Endothelial cell of umbilical vein (primary cell): ENCODE measurements at regions not wholly inside any gene's neighbourhood (a gene's known extent, or its start where the extent isn't known, plus 50 kb on each side); places are given as distances from the start of the nearest gene placed in this dataset.
"Not testable (repeated sequence)": the region's sequence is repeated elsewhere in the genome, so short reads cannot be mapped to it uniquely, and the experiment has no call there.

ENCODE experiments used
- BruUV-seq: library from RNA; stranded (reverse); fragments of 400-500 nt; replicated peaks from 2 replicates; lab custom pipeline; 2021; lab: Mats Ljungman, UMichigan
- CTCF ChIA-PET: fragments of 300-600, 350-600 bp; sonication (Branson Sonifier 250); formaldehyde crosslinking; loops from one replicate; lab custom pipeline; 2021; ENCODE audit warnings: antibody characterized with exemption, inconsistent platforms; lab: Charles Lee
- POLR2A ChIA-PET: fragments of 300-600, 350-600 bp; sonication (Branson Sonifier 250); formaldehyde crosslinking; loops from one replicate; lab custom pipeline; 2021; ENCODE audit warnings: antibody characterized with exemption, inconsistent platforms; lab: Charles Lee
- DNase-seq: peaks from one replicate; pipeline ENCODE4 v3.0.0-alpha.2; 2011; ENCODE audit warnings: low read depth, low spot score
- FAIRE-seq: peaks from 2 replicates; lab custom pipeline; 2011; peaks lifted over from hg19 to GRCh38; lab: Jason Lieb, UNC
- H2AFZ ChIP-seq: 2 replicates; pipeline ENCODE4 v1.6.0; 2012; ENCODE audit warnings: low read depth, low read length, control low read depth, inconsistent platforms
- H3K27ac ChIP-seq: 2 replicates; pipeline ENCODE4 v1.5.1; 2011; ENCODE audit warnings: low read depth, mild to moderate bottlenecking, control low read depth, low read length, moderate library complexity; ENCODE audit not compliant: insufficient read depth
- H3K27me3 ChIP-seq, 2 experiments: 2 replicates each; pipeline versions ENCODE4 v1.6.0 to v1.6.1; 2011; ENCODE audit warnings: low read length in 2 of 2, mixed read lengths in 1 of 2; ENCODE audit not compliant: control insufficient read depth in 2 of 2, insufficient read depth in 2 of 2
- H3K36me3 ChIP-seq, 2 experiments: 2 replicates in 1 of 2; 3 replicates in 1 of 2; pipeline ENCODE4 v1.5.1; 2011; ENCODE audit warnings: low read length in 2 of 2, mild to moderate bottlenecking in 1 of 2, moderate library complexity in 1 of 2; ENCODE audit not compliant: control insufficient read depth in 2 of 2, insufficient read depth in 2 of 2; ENCODE audit errors: extremely low read depth in 1 of 2
- H3K4me1 ChIP-seq: 3 replicates; pipeline ENCODE4 v1.5.1; 2011; ENCODE audit warnings: mild to moderate bottlenecking, low read length; ENCODE audit not compliant: control insufficient read depth, insufficient read depth; ENCODE audit errors: extremely low read depth
- H3K4me2 ChIP-seq: 2 replicates; pipeline ENCODE4 v1.6.1; 2011; ENCODE audit warnings: low read length, control low read depth, mixed read lengths; ENCODE audit not compliant: insufficient read depth
- H3K4me3 ChIP-seq, 3 experiments: fragments of 200-600 bp in 1 of 3; sonication (generic), shearing (Covaris generic) in 1 of 3; replicated peaks in 1 of 3; 2 replicates each; pipeline ENCODE4 v1.5.1; 2011 to 2016; ENCODE audit warnings: control low read depth in 3 of 3, low read length in 3 of 3, mild to moderate bottlenecking in 2 of 3, inconsistent platforms in 1 of 3, low read depth in 1 of 3, moderate library complexity in 1 of 3; ENCODE audit not compliant: insufficient read depth in 1 of 3
- H3K79me2 ChIP-seq: 2 replicates; pipeline ENCODE4 v1.6.0; 2012; ENCODE audit warnings: low read length, inconsistent platforms; ENCODE audit not compliant: control insufficient read depth, insufficient read depth
- H3K9ac ChIP-seq: replicated peaks from 2 replicates; pipeline ENCODE3; 2011; ENCODE audit warnings: low read length, control low read depth; ENCODE audit not compliant: insufficient read depth; ENCODE audit errors: extremely low read depth
- H3K9me1 ChIP-seq: replicated peaks from 3 replicates; pipeline ENCODE4 v1.6.0; 2011; ENCODE audit warnings: mild to moderate bottlenecking, low read length; ENCODE audit not compliant: control insufficient read depth, insufficient read depth; ENCODE audit errors: extremely low read depth
- H3K9me3 ChIP-seq: replicated peaks from 2 replicates; pipeline ENCODE4 v1.5.1; 2012; ENCODE audit warnings: low read length, inconsistent platforms; ENCODE audit not compliant: control insufficient read depth, insufficient read depth
- H4K20me1 ChIP-seq: replicated peaks from 2 replicates; pipeline ENCODE3; 2011; ENCODE audit warnings: mild to moderate bottlenecking, low read length; ENCODE audit not compliant: control insufficient read depth, insufficient read depth; ENCODE audit errors: extremely low read depth
- EZH2 ChIP-seq: IDR thresholded peaks from 2 replicates; pipeline ENCODE4 v1.6.1; 2012; ENCODE audit warnings: borderline replicate concordance, low read depth, mild to moderate bottlenecking, moderate library complexity, low read length, inconsistent platforms; ENCODE audit not compliant: severe bottlenecking
- FOS ChIP-seq: IDR thresholded peaks from 2 replicates; pipeline ENCODE4 v1.6.1; 2011; ENCODE audit warnings: mild to moderate bottlenecking, low read length, moderate library complexity, borderline replicate concordance; ENCODE audit not compliant: insufficient read depth
- GATA2 ChIP-seq: IDR thresholded peaks from 2 replicates; pipeline ENCODE4 v1.7.0; 2011; ENCODE audit warnings: low read depth, mild to moderate bottlenecking, moderate library complexity, mixed read lengths, low read length; ENCODE audit not compliant: insufficient read length, insufficient read depth
- JUN ChIP-seq: IDR thresholded peaks from 2 replicates; pipeline ENCODE4 v1.6.1; 2011; ENCODE audit warnings: borderline replicate concordance, low read depth; ENCODE audit not compliant: insufficient read length, insufficient read depth
- dilution Hi-C: fragments of 300-500 bp; cut with MboI; formaldehyde crosslinking; loops from one replicate; pipeline ENCODE4 v1.15.0; 2019; ENCODE audit warnings: low sequenced_read_pairs; ENCODE audit not compliant: extremely low pct_ligation_motif_present
- intact Hi-C: fragments of 100-400 bp; cut with micrococcal nuclease; formaldehyde crosslinking; loops from one replicate; pipeline ENCODE4 v1.10.0; 2022

DNA sequence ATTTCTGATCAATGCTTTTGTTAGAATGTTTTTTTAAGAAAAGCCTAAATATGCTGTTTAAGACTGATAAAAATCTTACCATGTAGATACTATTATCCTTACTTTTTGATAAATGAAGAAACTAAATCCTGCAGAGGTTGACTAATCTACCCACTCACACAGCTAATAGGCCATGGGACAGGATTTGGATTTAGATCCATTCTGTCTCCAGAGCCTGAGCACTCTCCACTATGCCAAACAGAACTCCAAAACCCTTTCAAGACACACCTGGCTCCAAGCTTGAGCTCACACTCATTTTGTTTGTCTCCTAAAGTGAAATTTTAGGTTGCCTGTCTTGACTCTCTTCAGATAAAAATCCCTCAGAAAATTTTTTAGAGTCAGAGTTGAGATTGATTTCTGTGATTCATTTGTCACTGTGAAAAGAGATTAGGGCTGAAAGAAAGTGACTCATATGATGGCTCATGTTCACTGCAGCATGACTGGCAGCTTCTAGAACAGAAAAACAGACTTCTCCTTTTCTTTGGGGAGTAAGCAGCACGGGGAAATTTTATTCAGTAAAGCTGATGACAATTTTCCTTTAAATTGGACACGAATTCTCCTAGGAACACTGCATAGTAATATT is 132.3 kb upstream of the POT1 start:
- H2AFZ ChIP-seq, result peak overlapping the region; percentile 89
- dilution Hi-C loops, result no loop called here
- no TSS peak for BruUV-seq
- intact Hi-C loops, result loop anchor here (2.0 to 10.0 kb wide), 4 partner anchors 75 to 363 kb away; no protein-coding TSS in a partner anchor
- POLR2A ChIA-PET, result no interaction called here
- TF ChIP-seq EZH2, result no peak
- peak; percentile 82 for TF ChIP-seq GATA2
- TF ChIP-seq JUN, result peak; percentile 78
- peak; percentile 96 for TF ChIP-seq FOS
- H3K4me2 ChIP-seq, result peak overlapping the region; percentile 41
- peak; percentile 79 for FAIRE-seq
- H3K79me2 ChIP-seq, result no peaks in the 10 kb centered on the region
- H3K9ac ChIP-seq, result peak overlapping the region; percentile 52
- no peaks in the 10 kb centered on the region for H3K9me3 ChIP-seq
- H3K4me3 ChIP-seq, result no peak overlapping the region
- peaks cover 13% of the 10 kb centered on the region for H3K4me1 ChIP-seq
- H3K9me1 ChIP-seq, result no peaks in the 10 kb centered on the region
- peak overlapping the region; percentile 89 for H3K27ac ChIP-seq
- CTCF ChIA-PET, result interaction anchor here (1.4 to 6.7 kb wide), 3 partner anchors 105 to 607 kb away, joined by 4 to 297 read pairs (median 31); no protein-coding TSS in a partner anchor
- peak; percentile 83 for DNase-seq
- H3K27me3 ChIP-seq, result no peaks in the 10 kb centered on the region
- H3K36me3 ChIP-seq, result no peaks in the 10 kb centered on the region
- no peaks in the 10 kb centered on the region for H4K20me1 ChIP-seq

- H3K9me3 ChIP-seq, H3K4me3 ChIP-seq, dilution Hi-C loops, H4K20me1 ChIP-seq, H3K36me3 ChIP-seq, H3K9me1 ChIP-seq, H3K4me2 ChIP-seq, H3K27me3 ChIP-seq, H3K79me2 ChIP-seq, POLR2A ChIA-PET, BruUV-seq: not testable (repeated sequence)
- H3K9ac ChIP-seq, result peak overlapping the region; percentile 34
- peak overlapping the region; percentile 86 for H2AFZ ChIP-seq
- DNase-seq (peak; percentile 15), FAIRE-seq (peak; percentile 80)
- intact Hi-C loops, result loop anchor here (2.0 to 10.0 kb wide), 4 partner anchors 76 to 364 kb away; no protein-coding TSS in a partner anchor
- H3K27ac ChIP-seq, result peak overlapping the region; percentile 89
- H3K4me1 ChIP-seq, result peaks cover 13% of the 10 kb centered on the region
- CTCF ChIA-PET, result interaction anchor here (1.3 to 6.7 kb wide), 9 partner anchors 9 to 608 kb away, joined by 3 to 297 read pairs (median 11); no protein-coding TSS in a partner anchor
Measured at GRCh38 chr7:125061083-125061745, 131.6 kb upstream of the POT1 start.
